ENCODE measurements at regions not wholly inside any gene's neighbourhood (a gene's known extent, or its start where the extent isn't known, plus 50 kb on each side); places are given as distances from the start of the nearest gene placed in this dataset.

DNA sequence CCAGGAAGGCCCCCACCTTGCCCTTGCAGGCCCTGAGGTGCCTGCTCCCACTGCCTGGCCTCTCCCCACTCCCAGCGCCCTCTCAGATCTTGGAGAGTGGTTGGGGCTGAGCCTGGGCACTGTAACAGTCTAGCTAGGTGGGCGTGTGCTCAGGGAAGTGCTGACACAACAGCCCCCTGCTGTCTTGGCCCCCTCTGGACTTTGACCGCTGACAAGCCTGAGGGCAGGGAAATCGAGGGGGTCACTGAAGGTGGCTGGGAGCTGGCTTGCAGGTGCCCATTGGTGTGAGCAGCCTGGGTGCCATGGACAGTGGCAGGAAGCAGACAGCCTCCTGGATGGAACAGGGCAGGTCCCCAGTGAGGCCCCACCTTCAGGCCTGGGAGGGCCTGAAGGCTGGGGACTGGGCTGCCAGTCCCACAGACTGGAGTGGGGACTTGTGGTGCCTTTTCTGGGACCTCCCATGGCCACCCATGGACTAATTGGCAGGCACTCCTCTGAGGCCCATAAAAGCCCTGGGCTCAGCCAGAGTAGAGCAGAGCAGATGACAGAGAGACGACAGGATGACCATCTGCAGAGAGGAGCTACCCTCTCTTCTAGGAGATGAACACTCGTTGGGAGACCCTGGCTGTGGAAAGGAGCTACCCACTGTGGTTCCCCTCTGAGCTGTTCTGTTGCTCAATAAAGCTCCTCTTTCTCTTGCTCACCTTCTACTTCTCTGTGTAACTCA, 158.6 kb upstream of the SLC38A2 start:
- Mint-ChIP-seq H3K27ac (ENCODE audit: unreplicated experiment) (no peak overlapping the region), H3K4me1 (no peaks in the 10 kb centered on the region), H3K27me3 (ENCODE audit: low read depth) (no peaks in the 10 kb centered on the region), H3K36me3 (ENCODE audit: low read depth) (peaks cover 4% of the 10 kb centered on the region), H3K4me3 (no peak overlapping the region), H3K9me3 (peaks cover 14% of the 10 kb centered on the region)
- TF ChIP-seq, protein P1, sequence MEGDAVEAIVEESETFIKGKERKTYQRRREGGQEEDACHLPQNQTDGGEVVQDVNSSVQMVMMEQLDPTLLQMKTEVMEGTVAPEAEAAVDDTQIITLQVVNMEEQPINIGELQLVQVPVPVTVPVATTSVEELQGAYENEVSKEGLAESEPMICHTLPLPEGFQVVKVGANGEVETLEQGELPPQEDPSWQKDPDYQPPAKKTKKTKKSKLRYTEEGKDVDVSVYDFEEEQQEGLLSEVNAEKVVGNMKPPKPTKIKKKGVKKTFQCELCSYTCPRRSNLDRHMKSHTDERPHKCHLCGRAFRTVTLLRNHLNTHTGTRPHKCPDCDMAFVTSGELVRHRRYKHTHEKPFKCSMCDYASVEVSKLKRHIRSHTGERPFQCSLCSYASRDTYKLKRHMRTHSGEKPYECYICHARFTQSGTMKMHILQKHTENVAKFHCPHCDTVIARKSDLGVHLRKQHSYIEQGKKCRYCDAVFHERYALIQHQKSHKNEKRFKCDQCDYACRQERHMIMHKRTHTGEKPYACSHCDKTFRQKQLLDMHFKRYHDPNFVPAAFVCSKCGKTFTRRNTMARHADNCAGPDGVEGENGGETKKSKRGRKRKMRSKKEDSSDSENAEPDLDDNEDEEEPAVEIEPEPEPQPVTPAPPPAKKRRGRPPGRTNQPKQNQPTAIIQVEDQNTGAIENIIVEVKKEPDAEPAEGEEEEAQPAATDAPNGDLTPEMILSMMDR (conservative IDR thresholded peaks at IDR 0.05) = no peak
- no peak for DNase-seq (ENCODE audit: low read depth, low spot score)

DNA sequence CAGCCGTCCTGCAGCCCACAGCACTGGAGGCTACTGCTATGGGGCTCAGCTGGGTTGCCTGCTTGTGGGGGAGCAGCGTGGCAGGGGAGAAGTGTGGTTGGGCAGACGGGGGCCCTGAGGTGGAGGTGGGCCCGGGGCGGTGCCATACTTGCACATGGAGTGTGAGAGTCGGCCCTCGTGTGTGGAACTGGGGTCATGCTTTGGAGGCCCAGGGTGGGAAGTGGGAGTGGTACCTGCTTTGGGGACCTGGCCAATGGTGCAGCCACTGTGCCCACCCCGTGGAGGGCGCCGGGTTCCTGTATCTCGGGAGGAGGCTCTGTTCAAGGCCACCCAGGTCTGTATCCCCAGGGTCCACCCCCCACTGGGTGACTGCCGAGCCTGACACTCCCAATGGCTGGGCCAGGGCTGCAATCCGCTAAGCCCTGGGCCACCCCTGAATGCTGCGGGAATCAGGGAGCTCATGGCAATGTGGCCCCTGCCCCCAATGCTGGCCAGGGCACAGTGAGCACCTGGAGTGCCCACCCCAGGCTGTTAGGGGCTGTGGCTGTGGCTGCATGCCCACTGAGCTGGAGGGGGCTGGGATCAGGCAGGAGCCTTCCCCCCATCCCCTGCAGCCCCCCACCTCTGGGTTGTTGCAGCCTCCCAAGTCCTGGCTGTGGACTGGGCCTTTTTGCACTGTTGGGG, 157.9 kb upstream of the SLC38A2 start:
- Mint-ChIP-seq H3K9me3 (peaks cover 14% of the 10 kb centered on the region), H3K27me3 (ENCODE audit: low read depth) (no peaks in the 10 kb centered on the region), H3K4me3 (no peak overlapping the region), H3K36me3 (ENCODE audit: low read depth) (peaks cover 4% of the 10 kb centered on the region), H3K4me1 (no peaks in the 10 kb centered on the region), H3K27ac (ENCODE audit: unreplicated experiment) (peak overlapping the region; percentile 81)
- TF ChIP-seq, protein P1 (conservative IDR thresholded peaks at IDR 0.05) = no peak
- no peak for DNase-seq (ENCODE audit: low read depth, low spot score)

DNA sequence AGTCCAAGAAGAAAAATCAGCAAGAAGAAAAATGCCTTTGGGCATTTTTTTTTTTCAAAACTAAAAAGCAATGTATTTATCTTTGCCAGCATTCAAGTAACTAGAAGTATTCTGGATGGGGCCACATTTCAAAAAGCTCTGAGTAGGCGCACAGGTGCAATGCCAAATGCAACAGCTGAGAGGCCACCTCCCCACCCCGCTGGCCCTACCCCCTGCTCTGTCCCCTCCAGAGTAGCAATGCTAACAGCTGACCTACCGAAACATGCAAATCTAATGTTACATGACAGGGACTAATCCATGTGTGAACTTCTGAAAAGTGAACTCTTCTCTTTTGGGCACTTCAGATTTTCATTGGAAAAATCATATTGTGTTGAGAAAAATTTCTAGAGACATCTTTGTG, 153.7 kb upstream of the SLC38A2 start:
- Mint-ChIP-seq H3K27ac (ENCODE audit: unreplicated experiment) (no peak overlapping the region), H3K9me3 (peaks cover 14% of the 10 kb centered on the region), H3K27me3 (ENCODE audit: low read depth) (no peaks in the 10 kb centered on the region), H3K4me3 (no peak overlapping the region), H3K4me1 (peaks cover 20% of the 10 kb centered on the region), H3K36me3 (ENCODE audit: low read depth) (peaks cover 4% of the 10 kb centered on the region)
- TF ChIP-seq, protein P1 (conservative IDR thresholded peaks at IDR 0.05) = no peak
- no peak for DNase-seq (ENCODE audit: low read depth, low spot score)

DNA sequence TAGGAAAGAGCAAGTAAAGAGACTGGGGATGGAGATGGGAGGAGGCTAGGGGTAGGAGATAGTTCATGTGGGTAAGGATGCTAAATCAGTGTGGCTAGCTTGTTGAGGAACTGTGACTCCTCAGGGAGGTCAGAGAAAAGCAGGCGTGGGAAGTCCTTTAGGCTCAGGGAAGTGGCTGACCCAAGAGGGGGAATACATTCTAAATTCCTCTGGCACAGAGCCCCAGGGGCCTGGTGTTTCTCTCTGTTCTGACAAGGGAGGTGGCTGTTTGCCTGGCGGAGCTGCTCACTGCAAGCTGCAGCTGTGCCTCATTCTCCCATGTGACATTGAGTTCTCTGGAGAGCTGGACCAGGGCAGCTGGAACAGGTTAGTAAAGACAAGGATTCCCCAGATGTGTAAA, 152.2 kb upstream of the SLC38A2 start:
- TF ChIP-seq, protein P1 (conservative IDR thresholded peaks at IDR 0.05) = no peak
- Mint-ChIP-seq H3K4me1 (peaks cover 20% of the 10 kb centered on the region), H3K4me3 (no peak overlapping the region), H3K9me3 (peaks cover 14% of the 10 kb centered on the region), H3K27ac (ENCODE audit: unreplicated experiment) (no peak overlapping the region), H3K27me3 (ENCODE audit: low read depth) (no peaks in the 10 kb centered on the region), H3K36me3 (ENCODE audit: low read depth) (peaks cover 4% of the 10 kb centered on the region)
- DNase-seq (ENCODE audit: low read depth, low spot score) = no peak

DNA sequence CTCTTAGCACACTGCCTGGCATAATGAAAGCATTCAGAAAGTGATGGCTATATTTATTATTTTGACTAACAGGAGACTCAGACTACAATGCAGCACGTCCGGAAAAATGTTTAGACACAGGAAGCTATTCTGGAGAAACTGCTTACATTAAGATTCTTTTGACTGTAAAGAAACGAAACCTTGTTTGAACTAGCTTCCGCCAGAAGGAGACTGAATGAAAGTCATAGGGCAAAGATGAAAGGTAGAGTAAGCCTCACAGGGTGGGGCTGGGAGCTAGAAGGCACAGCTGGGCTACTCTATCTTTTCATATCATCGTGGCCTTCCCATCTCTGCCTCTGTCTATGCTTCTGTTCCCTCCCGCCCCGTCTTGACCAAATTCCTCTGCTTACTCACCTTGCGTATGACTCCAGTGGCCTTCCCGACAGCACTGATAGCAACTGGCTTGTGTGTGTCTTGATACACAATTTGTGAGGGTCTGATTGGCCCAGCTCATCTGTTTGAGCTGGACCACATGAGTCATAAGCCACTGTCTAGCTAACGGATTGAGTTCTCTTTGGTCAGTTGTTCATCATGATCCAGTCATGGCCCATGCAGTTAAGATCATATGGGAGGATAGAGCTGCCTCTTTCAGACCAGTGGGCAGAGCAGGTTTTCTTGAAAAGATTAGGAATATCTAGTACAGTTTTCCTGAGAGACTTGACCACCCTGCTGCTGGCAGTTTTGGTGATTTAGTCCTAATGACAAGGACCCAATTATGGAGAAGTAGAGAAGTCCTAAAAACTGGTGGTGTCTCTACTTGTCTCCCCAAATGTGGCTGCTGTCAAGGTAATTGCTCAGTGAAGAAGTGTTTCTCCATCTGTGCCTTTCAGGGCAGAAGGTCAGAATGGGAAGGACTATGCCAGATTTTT, 151.5 kb upstream of the SLC38A2 start:
- Mint-ChIP-seq H3K27me3 (ENCODE audit: low read depth) (no peaks in the 10 kb centered on the region), H3K27ac (ENCODE audit: unreplicated experiment) (no peak overlapping the region), H3K4me1 (peaks cover 20% of the 10 kb centered on the region), H3K36me3 (ENCODE audit: low read depth) (peaks cover 4% of the 10 kb centered on the region), H3K4me3 (no peak overlapping the region), H3K9me3 (peaks cover 11% of the 10 kb centered on the region)
- TF ChIP-seq, protein P1 (conservative IDR thresholded peaks at IDR 0.05) = no peak
- DNase-seq (ENCODE audit: low read depth, low spot score) = no peak
